Calu3 (cell line): ENCODE measurements at regions not wholly inside any gene's neighbourhood (a gene's known extent, or its start where the extent isn't known, plus 50 kb on each side); places are given as distances from the start of the nearest gene placed in this dataset.

ENCODE experiments used
- BruUV-seq: library from RNA; stranded (reverse); fragments of 400-500 nt; replicated peaks from 2 replicates; lab custom pipeline; 2021; lab: Mats Ljungman, UMichigan
- CTCF ChIA-PET: fragments of 300-600 bp; sonication (Branson Sonifier 250); formaldehyde crosslinking; loops from one replicate; lab custom pipeline; 2022; ENCODE audit warnings: antibody characterized with exemption; lab: Charles Lee
- DNase-seq: peaks from one replicate; pipeline ENCODE4 v3.0.0; 2022
- H3K27ac Mint-ChIP-seq: one replicate; pipeline ENCODE4 v1.8.0; 2022; ENCODE audit warnings: mixed read lengths; ENCODE audit not compliant: unreplicated experiment
- H3K27me3 Mint-ChIP-seq: one replicate; pipeline ENCODE4 v1.8.0; 2022; ENCODE audit warnings: mixed read lengths; ENCODE audit not compliant: unreplicated experiment
- H3K36me3 Mint-ChIP-seq: one replicate; pipeline ENCODE4 v1.8.0; 2022; ENCODE audit warnings: mild to moderate bottlenecking, moderate library complexity, mixed read lengths; ENCODE audit not compliant: insufficient read depth, unreplicated experiment
- H3K4me1 Mint-ChIP-seq: one replicate; pipeline ENCODE4 v1.8.0; 2022; ENCODE audit warnings: mild to moderate bottlenecking, low read depth, mixed read lengths; ENCODE audit not compliant: unreplicated experiment
- H3K4me3 Mint-ChIP-seq: one replicate; pipeline ENCODE4 v1.8.0; 2022; ENCODE audit warnings: mild to moderate bottlenecking, low read depth, moderate library complexity, mixed read lengths; ENCODE audit not compliant: unreplicated experiment
- H3K9me3 Mint-ChIP-seq: one replicate; pipeline ENCODE4 v1.8.0; 2022; ENCODE audit warnings: low read depth, mixed read lengths; ENCODE audit not compliant: unreplicated experiment
- CTCF ChIP-seq: fragments of 200-600 bp; IDR thresholded peaks from one replicate; pipeline ENCODE4 v1.8.0; 2022; ENCODE audit warnings: antibody characterized with exemption; ENCODE audit not compliant: unreplicated experiment
- intact Hi-C: fragments of 100-400 bp; cut with micrococcal nuclease; formaldehyde crosslinking; loops from one replicate; pipeline ENCODE4 v1.10.0; 2022; ENCODE audit not compliant: unreplicated experiment

- H3K27me3 Mint-ChIP-seq: peaks cover 23% of the 10 kb centered on the region
- TF ChIP-seq CTCF: no peak
- intact Hi-C loops: no loop called here
- no peak for DNase-seq
- no peaks in the 10 kb centered on the region for H3K9me3 Mint-ChIP-seq
- no TSS peak for BruUV-seq
- no peak overlapping the region for H3K27ac Mint-ChIP-seq
- no peaks in the 10 kb centered on the region for H3K36me3 Mint-ChIP-seq
- CTCF ChIA-PET: no interaction called here
- no peak overlapping the region for H3K4me3 Mint-ChIP-seq
- no peaks in the 10 kb centered on the region for H3K4me1 Mint-ChIP-seq
These were observed 110.7 kb upstream of the EFEMP1 start for GRCh38 chr2:56034258-56034657.

- BruUV-seq: no TSS peak
- CTCF ChIA-PET: no interaction called here
These were observed 116.6 kb upstream of the EFEMP1 start for GRCh38 chr2:56040189-56040588.

DNA sequence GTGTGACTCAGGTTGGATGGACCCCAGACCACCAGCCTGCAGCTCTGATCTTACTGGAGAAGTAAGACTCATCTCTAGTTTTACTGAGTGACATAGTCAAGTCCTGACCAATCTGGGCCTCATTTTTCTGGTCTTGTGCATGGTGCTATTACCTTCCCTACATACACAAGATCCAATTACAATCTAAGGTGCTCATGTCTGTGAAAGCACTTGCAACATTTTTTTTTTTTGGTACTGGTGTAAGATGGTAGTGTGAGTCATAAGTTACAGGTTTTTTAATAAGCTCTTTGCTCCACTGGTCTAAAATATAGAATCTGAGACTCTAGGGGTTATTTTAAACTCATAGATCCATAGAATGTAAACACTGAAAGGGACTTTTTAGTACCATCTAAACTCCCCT, 117.3 kb upstream of the EFEMP1 start:
- Mint-ChIP-seq H3K9me3 (no peaks in the 10 kb centered on the region), H3K36me3 (no peaks in the 10 kb centered on the region), H3K27ac (no peak overlapping the region), H3K4me3 (no peak overlapping the region), H3K4me1 (no peaks in the 10 kb centered on the region), H3K27me3 (no peaks in the 10 kb centered on the region)
- no peak for TF ChIP-seq CTCF
- no TSS peak for BruUV-seq
- DNase-seq: no peak
- CTCF ChIA-PET: no interaction called here
- intact Hi-C loops: no loop called here

More at GRCh38 chr2:56040189-56040588, 116.6 kb upstream of the EFEMP1 start:
- intact Hi-C loops: no loop called here
- no peak for DNase-seq
- H3K9me3 Mint-ChIP-seq: no peaks in the 10 kb centered on the region
- H3K27me3 Mint-ChIP-seq: no peaks in the 10 kb centered on the region
- no peak for TF ChIP-seq CTCF
- H3K27ac Mint-ChIP-seq: no peak overlapping the region
- H3K4me3 Mint-ChIP-seq: no peak overlapping the region
- no peaks in the 10 kb centered on the region for H3K36me3 Mint-ChIP-seq
- no peaks in the 10 kb centered on the region for H3K4me1 Mint-ChIP-seq

DNA sequence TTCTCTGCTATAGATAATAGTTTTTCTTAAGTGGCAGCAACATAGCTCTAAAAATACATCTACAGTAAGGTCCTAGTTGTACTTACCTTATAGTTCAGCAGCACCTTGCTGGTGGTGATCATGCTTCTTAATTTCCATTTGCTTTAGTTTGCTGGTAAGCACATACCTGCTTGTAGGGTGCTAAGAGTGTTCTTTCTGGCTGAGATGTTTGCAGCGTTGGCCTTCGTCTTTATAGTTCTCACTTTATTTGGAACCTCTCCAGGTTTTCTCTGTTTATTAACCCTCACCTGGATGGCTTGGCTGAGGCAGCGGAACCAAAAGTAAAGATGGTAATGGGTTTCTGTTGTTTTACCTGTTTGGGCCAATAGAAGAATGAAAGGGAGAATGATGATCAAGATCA, 123.6 kb upstream of the EFEMP1 start:
- CTCF ChIA-PET: no interaction called here
- DNase-seq: no peak
- TF ChIP-seq CTCF: no peak
- no peak overlapping the region for H3K27ac Mint-ChIP-seq
- no TSS peak for BruUV-seq
- intact Hi-C loops: no loop called here
- H3K36me3 Mint-ChIP-seq: no peaks in the 10 kb centered on the region
- H3K9me3 Mint-ChIP-seq: no peaks in the 10 kb centered on the region
- H3K4me3 Mint-ChIP-seq: no peak overlapping the region
- H3K4me1 Mint-ChIP-seq: peaks cover 7% of the 10 kb centered on the region
- no peaks in the 10 kb centered on the region for H3K27me3 Mint-ChIP-seq
